ENCODE measurements at regions not wholly inside any gene's neighbourhood (a gene's known extent, or its start where the extent isn't known, plus 50 kb on each side); places are given as distances from the start of the nearest gene placed in this dataset.

- CTCF ChIA-PET = interaction anchor here (0.7 kb wide), 1 partner anchor 89 kb away, joined by 3 read pairs; no protein-coding TSS in a partner anchor
- H3K4me3 Mint-ChIP-seq (ENCODE audit: unreplicated experiment) = no peak overlapping the region
These were observed 97.0 kb downstream of the DISP1 start for GRCh38 chr1:222911866-222912265.

GRCh38 chr1:222912730-222913129 is 97.9 kb downstream of the DISP1 start:
- H3K36me3 ChIP-seq (ENCODE audit: control insufficient read depth, insufficient read depth, low read length) = no peaks in the 10 kb centered on the region
- CTCF ChIA-PET = no interaction called here
- peaks cover 10% of the 10 kb centered on the region for H3K4me1 ChIP-seq
- Mint-ChIP-seq H3K4me3 (ENCODE audit: unreplicated experiment) (no peak overlapping the region), H3K36me3 (ENCODE audit: insufficient read depth, unreplicated experiment) (no peaks in the 10 kb centered on the region), H3K27me3 (ENCODE audit: insufficient read depth, unreplicated experiment) (no peaks in the 10 kb centered on the region), H3K27ac (ENCODE audit: unreplicated experiment) (no peak overlapping the region), H3K4me1 (ENCODE audit: low read depth, unreplicated experiment) (peaks cover 24% of the 10 kb centered on the region), H3K9me3 (ENCODE audit: unreplicated experiment) (peaks cover 11% of the 10 kb centered on the region)
- no peak for DNase-seq
- H3K4me3 ChIP-seq (ENCODE audit: low read depth, low read length) = no peak overlapping the region
- no peaks in the 10 kb centered on the region for H3K27me3 ChIP-seq (replicated peaks; ENCODE audit: control insufficient read depth, insufficient read depth, low read length)
- intact Hi-C loops (cut with micrococcal nuclease; ENCODE audit: unreplicated experiment) = loop anchor here (5.0 kb wide), 1 partner anchor 170 kb away; no protein-coding TSS in a partner anchor
- H3K9me3 ChIP-seq = 0 out of 2 replicates have a peak, but pooled peaks cover 4% of the 10 kb centered on the region
- no peak for TF ChIP-seq CTCF (IDR thresholded peaks at IDR 0.05; ENCODE audit: insufficient read depth in 1 of 2, low read depth in 1 of 2, low read length in 1 of 2, severe bottlenecking in 1 of 2, unreplicated experiment in 1 of 2)
- POLR2A ChIA-PET = no interaction called here
- no TSS peak for BruUV-seq (replicated peaks)

More at GRCh38 chr1:222911866-222912265, 97.0 kb downstream of the DISP1 start:
- peaks cover 3% of the 10 kb centered on the region for H3K9me3 Mint-ChIP-seq (ENCODE audit: unreplicated experiment)
- POLR2A ChIA-PET = no interaction called here
- no peak for TF ChIP-seq CTCF (IDR thresholded peaks at IDR 0.05; ENCODE audit: insufficient read depth in 1 of 2, low read depth in 1 of 2, low read length in 1 of 2, severe bottlenecking in 1 of 2, unreplicated experiment in 1 of 2)
- intact Hi-C loops (cut with micrococcal nuclease; ENCODE audit: unreplicated experiment) = loop anchor here (5.0 kb wide), 1 partner anchor 170 kb away; no protein-coding TSS in a partner anchor
- H3K36me3 Mint-ChIP-seq (ENCODE audit: insufficient read depth, unreplicated experiment) = no peaks in the 10 kb centered on the region
- H3K27me3 ChIP-seq (replicated peaks; ENCODE audit: control insufficient read depth, insufficient read depth, low read length) = no peaks in the 10 kb centered on the region
- H3K9me3 ChIP-seq = no peaks in the 10 kb centered on the region
- peaks cover 10% of the 10 kb centered on the region for H3K4me1 ChIP-seq
- peaks cover 24% of the 10 kb centered on the region for H3K4me1 Mint-ChIP-seq (ENCODE audit: low read depth, unreplicated experiment)
- no peaks in the 10 kb centered on the region for H3K36me3 ChIP-seq (ENCODE audit: control insufficient read depth, insufficient read depth, low read length)
- H3K27ac Mint-ChIP-seq (ENCODE audit: unreplicated experiment) = no peak overlapping the region
- no TSS peak for BruUV-seq (replicated peaks)
- no peak for DNase-seq
- H3K4me3 ChIP-seq (ENCODE audit: low read depth, low read length) = no peak overlapping the region
- H3K27me3 Mint-ChIP-seq (ENCODE audit: insufficient read depth, unreplicated experiment) = no peaks in the 10 kb centered on the region

GRCh38 chr1:222914861-222915632 is 100.2 kb downstream of the DISP1 start:
- H3K9me3 Mint-ChIP-seq (ENCODE audit: unreplicated experiment) = peaks cover 11% of the 10 kb centered on the region
- ChIA-PET POLR2A (no interaction called here), CTCF (no interaction called here)
- TF ChIP-seq CTCF (IDR thresholded peaks at IDR 0.05; ENCODE audit: insufficient read depth in 1 of 2, low read depth in 1 of 2, low read length in 1 of 2, severe bottlenecking in 1 of 2, unreplicated experiment in 1 of 2) = no peak
- H3K4me3 Mint-ChIP-seq (ENCODE audit: unreplicated experiment) = no peak overlapping the region
- no peak overlapping the region for H3K4me3 ChIP-seq (ENCODE audit: low read depth, low read length)
- H3K27ac Mint-ChIP-seq (ENCODE audit: unreplicated experiment) = peak overlapping the region; percentile 42
- intact Hi-C loops (cut with micrococcal nuclease; ENCODE audit: unreplicated experiment) = loop anchor here (5.0 kb wide), 1 partner anchor 167 kb away; no protein-coding TSS in a partner anchor
- no peaks in the 10 kb centered on the region for H3K27me3 ChIP-seq (replicated peaks; ENCODE audit: control insufficient read depth, insufficient read depth, low read length)
- no peaks in the 10 kb centered on the region for H3K36me3 Mint-ChIP-seq (ENCODE audit: insufficient read depth, unreplicated experiment)
- no peaks in the 10 kb centered on the region for H3K36me3 ChIP-seq (ENCODE audit: control insufficient read depth, insufficient read depth, low read length)
- DNase-seq = peak in 1 of 2 experiments; percentile 21
- H3K9me3 ChIP-seq = 0 out of 2 replicates have a peak, but pooled peaks cover 4% of the 10 kb centered on the region
- H3K27me3 Mint-ChIP-seq (ENCODE audit: insufficient read depth, unreplicated experiment) = no peaks in the 10 kb centered on the region
- peaks cover 24% of the 10 kb centered on the region for H3K4me1 Mint-ChIP-seq (ENCODE audit: low read depth, unreplicated experiment)
- no TSS peak for BruUV-seq (replicated peaks)
- H3K4me1 ChIP-seq = peaks cover 10% of the 10 kb centered on the region

Data from Caco-2 (cell line).